Ascending aorta (tissue), 2 donors: ENCODE measurements at regions not wholly inside any gene's neighbourhood (a gene's known extent, or its start where the extent isn't known, plus 50 kb on each side); places are given as distances from the start of the nearest gene placed in this dataset.

ENCODE experiments used
- DNase-seq, 2 donors: peaks; one replicate each; pipeline ENCODE4 v3.0.0-alpha.2; 2019; ENCODE audit warnings: low spot score in 2 of 2
- H3K27ac ChIP-seq, 2 donors: fragments of 200-600 bp; sonication (generic); one replicate each; pipeline ENCODE4 v1.5.1; 2016 to 2017; ENCODE audit warnings: mild to moderate bottlenecking in 1 of 2
- H3K27me3 ChIP-seq: fragments of 200-600 bp; sonication (generic); one replicate; pipeline ENCODE4 v1.5.1; 2017
- H3K36me3 ChIP-seq, 2 donors: fragments of 200-600 bp; sonication (generic); one replicate each; pipeline ENCODE4 v1.5.1; 2016
- H3K4me1 ChIP-seq, 2 donors: fragments of 200-600 bp; sonication (generic); one replicate each; pipeline ENCODE4 v1.5.1; 2016 to 2017; ENCODE audit warnings: mild to moderate bottlenecking in 1 of 2
- H3K4me3 ChIP-seq, 2 donors: fragments of 200-600 bp; sonication (generic); one replicate each; pipeline ENCODE4 v1.5.1; 2016 to 2017; ENCODE audit warnings: mild to moderate bottlenecking in 1 of 2
- H3K9me3 ChIP-seq, 2 donors: fragments of 200-600 bp; sonication (generic); one replicate each; pipeline ENCODE4 v1.5.1; 2016
- CTCF ChIP-seq, 3 experiments: fragments of 200-600 bp in 2 of 3; fragments of 450-650 bp in 1 of 3; sonication (generic) in 2 of 3; IDR thresholded peaks; one replicate each; pipeline ENCODE4 v1.5.1; 2016 to 2019; ENCODE audit warnings: antibody characterized with exemption in 3 of 3, mild to moderate bottlenecking in 1 of 3, moderate library complexity in 1 of 3
- intact Hi-C: fragments of 100-400 bp; cut with DNase I; formaldehyde crosslinking; loops from one replicate; pipeline ENCODE4 v1.15.1; 2023

- TF ChIP-seq CTCF (IDR thresholded peaks at IDR 0.05): no peak
- H3K9me3 ChIP-seq: no peaks in the 10 kb centered on the region
- H3K4me1 ChIP-seq: peaks cover 23 to 56% of the 10 kb centered on the region in 2 donors
- no peak for DNase-seq
- peak overlapping the region; percentile 62 to 65 for H3K27ac ChIP-seq
- peak overlapping the region in 1 of 2 donors; percentile 25 for H3K4me3 ChIP-seq
- intact Hi-C loops: no loop called here
- H3K36me3 ChIP-seq: no peaks in the 10 kb centered on the region
- H3K27me3 ChIP-seq: no peaks in the 10 kb centered on the region
Observed at GRCh38 chr17:77472468-77473310, 331.9 kb downstream of the SEC14L1 start.

DNA sequence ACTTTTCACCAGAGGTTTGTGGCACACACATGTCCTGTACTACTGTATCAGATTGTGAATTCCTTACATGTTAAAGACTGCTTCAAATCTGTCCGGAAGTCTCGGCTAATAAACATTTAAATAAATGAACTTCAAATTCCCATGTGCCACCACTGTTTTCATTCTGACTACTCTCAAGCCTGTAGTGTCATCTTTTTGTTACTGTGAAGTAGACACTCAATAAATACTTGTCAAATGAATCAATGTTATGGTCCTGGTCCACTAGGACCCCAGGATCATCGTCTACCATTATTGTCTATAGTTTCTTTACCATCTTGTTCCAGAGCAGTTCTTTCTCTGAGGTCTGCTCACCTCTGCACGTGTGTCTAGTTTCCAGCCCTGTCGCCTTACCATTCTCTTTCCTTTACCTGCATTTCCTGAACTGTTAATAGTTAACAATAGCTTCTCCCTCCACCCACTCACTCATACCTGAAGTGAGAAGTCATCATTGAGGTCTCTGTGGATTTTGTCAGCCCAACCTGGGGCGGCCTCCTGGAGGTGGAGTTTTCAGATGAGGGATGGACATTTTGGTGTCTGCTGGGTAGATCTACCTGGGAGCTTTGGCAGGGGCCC is 333.0 kb downstream of the SEC14L1 start:
- Histone ChIP-seq H3K27ac (peak overlapping the region in 1 of 2 donors; percentile 65), H3K9me3 (no peaks in the 10 kb centered on the region), H3K36me3 (no peaks in the 10 kb centered on the region), H3K27me3 (no peaks in the 10 kb centered on the region), H3K4me1 (peaks cover 29 to 63% of the 10 kb centered on the region in 2 donors), H3K4me3 (no peak overlapping the region)
- no peak for DNase-seq
- TF ChIP-seq CTCF (IDR thresholded peaks at IDR 0.05): no peak
- intact Hi-C loops: no loop called here

DNA sequence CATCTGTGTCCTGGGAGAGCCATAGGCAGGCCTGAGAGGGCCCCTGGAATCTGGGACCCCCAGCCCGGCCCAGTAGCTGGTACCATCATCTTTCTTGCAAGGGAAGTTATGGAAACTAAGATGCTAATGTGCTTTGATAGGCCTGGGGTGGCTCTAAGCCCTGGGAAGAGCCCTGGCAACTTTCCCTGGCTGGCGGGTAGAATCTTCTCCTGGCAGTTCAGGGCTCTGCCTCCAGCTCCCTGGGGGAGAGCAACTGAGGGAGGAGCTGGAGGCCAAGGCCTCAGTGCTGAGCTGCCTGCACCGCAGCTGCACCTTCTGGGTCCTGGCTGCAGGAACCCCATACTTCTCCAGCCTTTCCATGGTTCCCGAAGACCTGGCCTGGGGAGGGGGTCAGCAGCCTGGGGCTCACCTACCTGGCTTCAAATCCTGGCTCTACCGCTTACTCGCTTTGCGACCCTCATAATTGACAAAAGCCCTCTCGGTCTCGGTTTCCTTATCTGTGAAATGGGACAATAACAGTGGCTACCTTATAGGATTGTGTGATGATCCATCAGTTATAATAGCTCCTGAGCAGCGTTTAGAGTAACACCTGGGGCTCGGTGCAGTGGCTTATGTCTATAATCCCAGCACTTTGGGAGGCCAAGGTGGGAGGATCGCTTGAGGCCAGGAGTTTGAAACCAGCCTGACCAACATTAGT is 333.7 kb downstream of the SEC14L1 start:
- Histone ChIP-seq H3K9me3 (no peaks in the 10 kb centered on the region), H3K4me1 (peaks cover 29 to 63% of the 10 kb centered on the region in 2 donors), H3K27me3 (no peaks in the 10 kb centered on the region), H3K4me3 (no peak overlapping the region), H3K27ac (no peak overlapping the region), H3K36me3 (no peaks in the 10 kb centered on the region)
- TF ChIP-seq CTCF (IDR thresholded peaks at IDR 0.05): no peak
- intact Hi-C loops: no loop called here
- DNase-seq: no peak

DNA sequence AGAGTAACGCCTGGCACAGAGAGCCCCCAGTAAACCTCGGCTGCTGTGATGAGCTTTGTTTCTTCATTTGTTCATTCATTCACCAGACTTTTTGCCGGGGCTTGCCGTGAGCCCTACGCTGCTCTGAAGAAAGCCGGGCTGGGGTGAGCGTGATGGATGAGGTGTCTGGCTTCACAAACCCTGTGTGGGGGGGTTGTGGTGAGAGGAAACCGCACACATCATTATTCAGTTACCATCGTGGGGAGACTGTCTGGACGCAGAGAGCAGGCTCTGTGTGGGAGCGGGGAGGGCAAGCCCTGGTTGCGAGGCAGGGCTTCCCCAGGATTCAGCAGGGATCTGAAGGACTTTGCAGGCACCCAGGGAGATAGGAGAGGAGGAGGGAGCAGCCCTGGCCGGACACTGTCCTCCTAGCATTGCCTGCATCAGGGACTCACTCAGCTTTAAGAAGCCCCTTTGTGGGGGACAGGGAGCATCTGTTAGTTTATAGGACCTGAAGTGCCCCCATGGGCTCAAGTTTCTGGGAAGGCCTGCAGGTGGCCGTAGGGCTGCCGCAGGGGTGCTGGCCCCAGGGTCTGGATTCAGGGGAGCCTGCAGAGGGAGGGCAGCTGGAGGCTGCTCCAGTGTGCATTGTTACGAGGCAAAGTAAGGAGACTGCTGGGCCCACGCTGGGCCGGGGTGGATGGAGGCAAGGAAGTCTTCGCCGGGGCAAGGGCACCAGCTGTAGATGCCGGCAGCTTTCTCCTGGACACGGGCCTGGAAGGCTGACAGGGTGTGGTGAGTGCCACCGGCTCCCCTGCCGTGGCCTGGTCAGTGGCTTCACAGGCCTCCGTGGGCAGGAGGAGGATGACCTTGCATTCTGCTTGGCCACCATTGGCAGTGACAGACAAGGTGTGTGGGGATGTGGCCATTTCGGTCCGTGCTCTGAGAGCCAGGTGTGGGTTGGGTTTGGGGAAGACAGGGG is 334.5 kb downstream of the SEC14L1 start:
- Histone ChIP-seq H3K27me3 (no peaks in the 10 kb centered on the region), H3K27ac (peak overlapping the region in 1 of 2 donors; percentile 92), H3K4me1 (peaks cover 29 to 63% of the 10 kb centered on the region in 2 donors), H3K4me3 (no peak overlapping the region), H3K9me3 (no peaks in the 10 kb centered on the region), H3K36me3 (no peaks in the 10 kb centered on the region)
- DNase-seq: no peak
- intact Hi-C loops: loop anchor here (5.0 kb wide), 2 partner anchors 98 to 153 kb away; no protein-coding TSS in a partner anchor
- TF ChIP-seq CTCF (IDR thresholded peaks at IDR 0.05): no peak

GRCh38 chr17:77476006-77476405 is 335.2 kb downstream of the SEC14L1 start:
- no peak for TF ChIP-seq CTCF (IDR thresholded peaks at IDR 0.05)
- Histone ChIP-seq H3K9me3 (no peaks in the 10 kb centered on the region), H3K36me3 (no peaks in the 10 kb centered on the region), H3K27ac (peak overlapping the region; percentile 84 to 92), H3K4me1 (peaks cover 29 to 60% of the 10 kb centered on the region in 2 donors), H3K27me3 (no peaks in the 10 kb centered on the region), H3K4me3 (no peak overlapping the region)
- DNase-seq: no peak
- intact Hi-C loops: loop anchor here (5.0 kb wide), 2 partner anchors 99 to 154 kb away; no protein-coding TSS in a partner anchor
